Memory B cell (primary cell): ENCODE measurements at regions not wholly inside any gene's neighbourhood (a gene's known extent, or its start where the extent isn't known, plus 50 kb on each side); places are given as distances from the start of the nearest gene placed in this dataset.

Experiments used
- ATAC-seq: fragments of 150-1000 bp; cut with Tn5 transposase; 2 replicates; pipeline ENCODE4 v1.10.0; 2021; ENCODE audit warnings: low read depth, mild to moderate bottlenecking, moderate library complexity
- DNase-seq, 2 donors: peaks; one replicate each; pipeline ENCODE4 v3.0.0; 2022; ENCODE audit warnings: low spot score in 2 of 2
- H3K27ac Mint-ChIP-seq: one replicate; pipeline ENCODE4 v1.8.0; 2022; ENCODE audit warnings: mild to moderate bottlenecking, moderate library complexity, mixed read lengths
- H3K27me3 Mint-ChIP-seq: one replicate; pipeline ENCODE4 v1.8.0; 2022; ENCODE audit warnings: mixed read lengths
- H3K36me3 Mint-ChIP-seq: one replicate; pipeline ENCODE4 v1.8.0; 2022; ENCODE audit warnings: mild to moderate bottlenecking, mixed read lengths
- H3K4me1 Mint-ChIP-seq: one replicate; pipeline ENCODE4 v1.8.0; 2022; ENCODE audit warnings: mixed read lengths
- H3K4me3 Mint-ChIP-seq: one replicate; pipeline ENCODE4 v1.8.0; 2022; ENCODE audit warnings: mild to moderate bottlenecking, moderate library complexity, mixed read lengths
- H3K9me3 Mint-ChIP-seq: one replicate; pipeline ENCODE4 v1.8.0; 2022; ENCODE audit warnings: mixed read lengths

DNA sequence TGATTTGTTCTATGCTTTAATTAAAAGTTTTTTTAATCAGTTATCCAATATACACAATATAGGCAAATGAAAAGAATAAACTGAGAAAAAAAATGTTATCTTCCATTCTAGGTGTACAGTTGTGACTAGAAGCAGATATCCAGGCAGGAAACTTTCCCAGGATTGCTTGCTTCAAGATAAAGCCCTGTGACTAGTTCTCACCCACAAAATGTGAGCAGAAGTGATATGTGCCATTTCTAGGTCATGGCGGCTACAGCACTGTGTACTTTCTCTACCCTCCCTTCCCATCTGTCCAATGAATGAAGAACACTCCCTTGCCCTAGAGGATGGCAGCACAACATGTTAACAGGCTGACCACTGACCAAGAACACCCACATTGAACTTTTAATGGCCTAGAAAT lies 110.5 kb upstream of the STT3B start:
- no peaks in the 10 kb centered on the region for H3K36me3 Mint-ChIP-seq
- H3K27me3 Mint-ChIP-seq = no peaks in the 10 kb centered on the region
- H3K4me1 Mint-ChIP-seq = peaks cover 2% of the 10 kb centered on the region
- H3K9me3 Mint-ChIP-seq = peaks cover 3% of the 10 kb centered on the region
- DNase-seq (no peak), ATAC-seq (no peak)
- H3K27ac Mint-ChIP-seq = no peak overlapping the region
- H3K4me3 Mint-ChIP-seq = no peak overlapping the region

DNA sequence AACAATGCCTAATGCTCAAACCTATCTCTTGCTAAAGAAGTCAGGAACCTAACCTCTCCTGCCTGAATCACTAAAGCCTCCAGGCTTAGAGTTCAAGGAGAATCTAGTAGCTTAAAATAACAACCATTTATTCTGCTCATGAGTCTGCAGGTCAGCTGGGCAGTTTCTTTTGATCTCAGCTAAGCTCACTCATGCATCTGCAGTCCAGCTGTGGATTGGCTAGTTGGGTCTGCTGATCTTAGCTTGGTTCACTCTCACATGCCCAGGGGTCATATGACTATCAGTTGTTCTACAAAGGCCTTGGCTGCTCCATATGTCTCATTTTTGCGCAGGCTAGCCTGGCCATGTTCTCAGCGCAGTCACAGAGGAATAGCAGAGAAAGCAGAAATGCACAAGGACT lies 109.2 kb upstream of the STT3B start:
- ATAC-seq = no peak
- Mint-ChIP-seq H3K4me1 (peaks cover 2% of the 10 kb centered on the region), H3K27ac (no peak overlapping the region), H3K4me3 (no peak overlapping the region), H3K27me3 (no peaks in the 10 kb centered on the region), H3K9me3 (peaks cover 9% of the 10 kb centered on the region), H3K36me3 (no peaks in the 10 kb centered on the region)
- no peak for DNase-seq

DNA sequence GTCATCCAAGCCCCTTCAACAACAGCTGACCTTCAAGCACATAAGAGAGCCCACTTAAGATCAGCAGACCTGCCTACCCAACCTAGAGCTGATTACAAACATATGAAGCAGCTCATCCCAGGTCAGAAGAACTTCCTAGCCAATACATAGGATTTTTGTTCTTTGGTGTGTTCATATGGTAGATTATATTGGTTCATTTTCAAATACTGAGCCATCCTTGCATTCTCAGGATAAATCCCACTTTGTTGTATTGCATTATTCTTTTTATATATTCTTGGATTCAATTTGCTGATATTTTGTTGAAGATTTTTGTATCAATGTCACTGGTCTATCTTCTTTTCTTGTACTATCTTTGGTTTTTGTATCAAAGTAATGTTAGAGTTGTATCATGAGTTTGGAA lies 107.3 kb upstream of the STT3B start:
- Mint-ChIP-seq H3K9me3 (peaks cover 16% of the 10 kb centered on the region), H3K27me3 (no peaks in the 10 kb centered on the region), H3K27ac (no peak overlapping the region), H3K4me3 (no peak overlapping the region), H3K36me3 (no peaks in the 10 kb centered on the region), H3K4me1 (peaks cover 2% of the 10 kb centered on the region)
- DNase-seq = no peak
- ATAC-seq = no peak

DNA sequence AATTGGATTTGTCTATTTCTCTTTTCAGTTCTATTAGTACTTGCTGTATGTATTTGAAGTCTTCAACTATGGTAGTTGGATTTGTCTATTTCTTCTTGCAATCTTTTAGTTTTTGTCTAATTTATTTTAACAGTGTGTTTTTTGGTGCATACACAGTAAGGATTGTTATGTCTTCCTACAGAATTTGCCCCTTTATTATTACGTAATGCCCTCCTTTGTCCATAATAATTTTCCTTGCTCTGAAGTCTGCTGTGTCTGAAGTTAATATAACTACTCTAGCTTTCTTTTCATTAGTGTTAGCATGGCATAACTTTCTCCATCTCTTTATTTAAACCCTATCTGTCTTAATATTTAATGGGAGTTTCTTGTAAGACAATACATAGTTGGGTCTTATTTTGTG lies 105.1 kb upstream of the STT3B start:
- H3K27me3 Mint-ChIP-seq = peaks cover 2% of the 10 kb centered on the region
- no peak for DNase-seq
- ATAC-seq = no peak
- H3K4me3 Mint-ChIP-seq = no peak overlapping the region
- H3K9me3 Mint-ChIP-seq = peaks cover 16% of the 10 kb centered on the region
- no peaks in the 10 kb centered on the region for H3K36me3 Mint-ChIP-seq
- H3K4me1 Mint-ChIP-seq = peaks cover 2% of the 10 kb centered on the region
- H3K27ac Mint-ChIP-seq = no peak overlapping the region

DNA sequence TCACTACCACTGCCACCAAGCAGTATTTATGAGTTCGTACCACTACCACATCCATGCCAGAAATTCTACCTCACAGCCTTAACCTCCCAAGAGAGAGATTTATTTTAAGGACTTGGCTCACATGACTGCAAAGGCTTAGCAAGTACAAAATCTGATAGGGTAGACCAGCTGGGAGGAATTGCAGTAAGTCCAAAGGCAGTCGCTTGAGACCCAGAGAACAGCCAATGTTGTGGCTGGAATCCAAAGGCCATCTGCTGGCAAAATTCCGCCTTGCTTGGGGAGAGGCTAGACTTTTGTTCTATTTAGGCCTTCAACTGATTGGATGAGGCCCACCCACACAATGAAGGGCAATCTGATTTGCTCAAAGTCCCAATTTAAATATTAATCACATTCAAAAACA lies 101.4 kb upstream of the STT3B start:
- Mint-ChIP-seq H3K36me3 (no peaks in the 10 kb centered on the region), H3K4me1 (peaks cover 3% of the 10 kb centered on the region), H3K27ac (no peak overlapping the region), H3K4me3 (no peak overlapping the region), H3K9me3 (peaks cover 13% of the 10 kb centered on the region), H3K27me3 (peaks cover 6% of the 10 kb centered on the region)
- ATAC-seq = no peak
- no peak for DNase-seq

DNA sequence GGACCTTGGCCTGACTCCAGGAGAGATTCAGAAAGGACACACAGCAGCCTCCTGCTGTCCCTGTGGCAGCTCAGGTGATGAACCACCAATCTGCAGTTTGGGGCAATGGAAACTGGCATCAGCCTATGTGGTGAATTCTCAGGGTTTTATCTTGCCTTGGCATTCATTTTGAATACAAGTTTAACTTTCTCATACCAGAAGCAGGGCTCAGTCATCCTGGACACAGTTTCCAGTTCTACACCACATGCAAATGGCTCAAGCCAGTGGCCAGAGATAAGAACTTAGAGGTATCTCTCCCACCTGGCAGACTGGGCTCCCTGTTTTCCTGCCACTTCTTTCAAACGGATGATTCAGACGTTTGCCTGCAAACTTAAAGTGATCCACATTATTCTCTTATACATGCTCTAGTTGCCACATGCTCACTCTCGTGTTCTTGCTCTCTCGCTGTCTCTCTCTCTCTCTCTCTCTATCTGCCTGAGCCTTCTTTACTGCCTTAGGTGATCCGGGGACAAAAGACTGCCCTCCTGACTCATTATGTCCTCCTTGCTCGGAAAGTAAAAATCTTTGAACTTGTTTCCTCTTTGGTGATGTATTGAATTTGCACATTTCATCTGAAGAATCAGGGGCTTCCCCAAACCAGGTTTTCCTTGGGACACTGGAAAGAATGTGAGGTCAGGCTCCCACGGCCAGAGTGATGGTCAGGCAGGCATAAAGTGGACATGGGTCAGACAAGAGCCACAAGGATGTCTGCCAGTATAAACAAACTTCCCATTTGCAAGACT lies 99.6 kb upstream of the STT3B start:
- no peak overlapping the region for H3K4me3 Mint-ChIP-seq
- peaks cover 19% of the 10 kb centered on the region for H3K9me3 Mint-ChIP-seq
- ATAC-seq = no peak
- H3K27me3 Mint-ChIP-seq = peaks cover 9% of the 10 kb centered on the region
- H3K36me3 Mint-ChIP-seq = peaks cover 2% of the 10 kb centered on the region
- H3K27ac Mint-ChIP-seq = no peak overlapping the region
- peaks cover 3% of the 10 kb centered on the region for H3K4me1 Mint-ChIP-seq
- DNase-seq = no peak

DNA sequence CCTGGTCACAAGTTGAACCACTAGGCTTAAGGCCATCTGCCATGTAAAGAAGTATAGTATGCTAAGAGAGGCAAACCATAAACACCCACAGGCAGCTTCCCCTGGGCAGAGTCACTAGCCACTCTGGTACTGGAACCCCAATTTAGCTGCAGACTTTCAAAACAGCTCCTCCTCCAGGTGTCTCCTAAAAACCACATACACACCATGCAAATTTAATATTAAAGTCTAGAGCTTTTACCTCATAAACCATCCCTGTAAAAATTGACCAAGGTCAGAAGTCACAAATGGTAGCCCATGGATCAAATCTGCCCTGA lies 99.1 kb upstream of the STT3B start:
- Mint-ChIP-seq H3K36me3 (peaks cover 2% of the 10 kb centered on the region), H3K27ac (no peak overlapping the region), H3K4me3 (no peak overlapping the region), H3K4me1 (peaks cover 3% of the 10 kb centered on the region), H3K27me3 (peaks cover 9% of the 10 kb centered on the region), H3K9me3 (peaks cover 17% of the 10 kb centered on the region)
- DNase-seq (no peak), ATAC-seq (no peak)

DNA sequence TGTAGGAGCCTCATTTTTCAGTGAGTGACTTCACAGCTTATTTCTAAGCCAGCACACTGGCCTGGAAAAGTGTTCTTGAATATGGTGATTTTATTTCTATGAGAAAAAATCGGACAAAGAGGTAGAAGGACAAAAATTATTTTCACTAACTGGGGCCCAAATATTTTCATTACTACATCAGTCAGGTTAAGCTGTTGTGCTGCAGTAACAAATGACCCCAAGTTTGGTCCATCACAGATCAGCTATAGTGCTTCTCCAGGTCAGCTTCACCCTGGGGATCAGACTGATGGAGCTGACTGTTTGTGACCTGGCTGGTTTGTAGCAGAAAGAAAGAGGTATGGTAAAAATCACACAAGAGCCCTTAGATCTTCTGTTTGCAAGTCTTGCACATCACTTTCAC lies 97.9 kb upstream of the STT3B start:
- ATAC-seq = no peak
- peaks cover 9% of the 10 kb centered on the region for H3K27me3 Mint-ChIP-seq
- H3K4me1 Mint-ChIP-seq = peaks cover 3% of the 10 kb centered on the region
- H3K9me3 Mint-ChIP-seq = peaks cover 11% of the 10 kb centered on the region
- H3K27ac Mint-ChIP-seq = no peak overlapping the region
- peaks cover 2% of the 10 kb centered on the region for H3K36me3 Mint-ChIP-seq
- no peak for DNase-seq
- no peak overlapping the region for H3K4me3 Mint-ChIP-seq

DNA sequence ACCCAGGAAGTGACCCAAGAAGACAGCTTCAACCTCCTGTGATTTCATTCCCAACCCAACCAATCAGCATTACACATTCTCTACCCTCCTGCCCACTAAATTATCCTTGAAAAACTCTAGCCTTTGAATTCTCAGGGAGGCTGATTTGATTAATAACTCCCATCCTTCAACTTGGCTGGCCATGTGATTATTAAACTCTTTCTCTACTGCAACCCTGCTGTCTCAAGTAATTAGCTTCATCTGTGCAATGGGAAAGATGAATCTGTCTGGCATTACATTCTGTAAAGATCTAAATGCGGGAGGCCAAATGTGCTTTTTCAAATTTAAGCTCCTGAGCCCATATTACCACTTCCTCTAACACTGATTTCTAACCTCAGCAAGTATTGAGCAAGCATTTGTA lies 95.9 kb upstream of the STT3B start:
- Mint-ChIP-seq H3K4me3 (no peak overlapping the region), H3K36me3 (peaks cover 2% of the 10 kb centered on the region), H3K4me1 (peaks cover 3% of the 10 kb centered on the region), H3K9me3 (peaks cover 11% of the 10 kb centered on the region), H3K27me3 (peaks cover 7% of the 10 kb centered on the region), H3K27ac (no peak overlapping the region)
- ATAC-seq (no peak), DNase-seq (no peak)

DNA sequence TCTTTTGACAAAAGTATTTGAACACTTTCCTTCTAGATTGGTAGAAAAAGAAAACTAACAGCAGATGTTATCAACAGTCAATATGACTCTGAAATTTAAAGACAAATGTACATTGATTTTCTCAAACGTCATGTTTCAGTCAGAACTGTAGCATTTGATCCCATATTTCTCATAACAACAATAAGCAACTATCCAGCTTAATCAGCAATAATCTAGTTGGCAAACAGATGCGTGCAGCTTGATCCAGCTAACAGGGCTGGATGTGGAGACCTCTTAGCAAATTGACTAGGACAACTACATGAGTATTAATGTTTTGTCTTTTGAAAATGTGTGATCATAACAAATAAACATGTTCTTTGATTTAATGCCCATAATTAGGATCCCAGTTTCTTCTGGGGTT lies 94.0 kb upstream of the STT3B start:
- peaks cover 11% of the 10 kb centered on the region for H3K9me3 Mint-ChIP-seq
- ATAC-seq = no peak
- H3K4me1 Mint-ChIP-seq = peaks cover 2% of the 10 kb centered on the region
- DNase-seq = no peak
- H3K36me3 Mint-ChIP-seq = peaks cover 2% of the 10 kb centered on the region
- H3K27me3 Mint-ChIP-seq = peaks cover 3% of the 10 kb centered on the region
- H3K4me3 Mint-ChIP-seq = no peak overlapping the region
- no peak overlapping the region for H3K27ac Mint-ChIP-seq

DNA sequence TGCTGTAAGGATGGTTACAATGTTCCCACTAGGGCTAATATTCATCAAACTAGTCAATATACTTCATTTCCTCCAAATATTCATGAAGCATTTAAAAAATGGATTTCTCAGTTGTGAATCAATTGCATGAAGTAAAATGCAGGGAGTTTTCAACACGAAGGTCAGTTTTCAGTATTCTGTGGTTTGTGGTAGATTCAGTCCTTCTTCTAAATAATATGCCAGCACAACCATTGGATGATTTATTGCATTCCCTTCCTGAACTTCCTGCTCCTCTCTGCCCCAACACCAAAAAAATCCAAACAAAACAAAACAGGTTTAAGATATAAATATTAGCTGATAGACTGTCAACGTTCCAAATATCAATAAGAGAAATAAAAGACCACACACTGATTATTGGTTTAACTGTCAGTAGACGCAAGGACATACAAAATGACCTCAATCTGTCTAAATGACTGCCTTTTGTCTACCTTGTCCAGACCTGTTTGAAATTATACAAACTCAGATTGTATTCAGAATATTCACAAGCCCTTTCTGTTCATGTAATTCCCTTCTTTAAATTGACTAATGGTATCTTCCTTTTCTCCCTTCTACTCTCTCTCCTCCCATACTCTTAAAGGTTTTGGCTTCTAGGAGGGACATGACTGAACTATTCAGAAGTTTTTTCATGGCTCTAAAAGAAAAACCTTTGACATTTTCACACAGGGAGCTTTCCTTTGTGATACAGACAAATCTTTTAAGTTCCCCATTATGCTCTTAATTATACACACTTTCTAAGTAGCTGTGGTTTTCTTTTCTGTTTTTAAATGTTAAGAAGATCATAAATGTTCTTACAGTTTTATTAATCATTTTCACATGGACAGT lies 92.6 kb upstream of the STT3B start:
- Mint-ChIP-seq H3K9me3 (peaks cover 11% of the 10 kb centered on the region), H3K4me1 (peaks cover 7% of the 10 kb centered on the region), H3K36me3 (peaks cover 2% of the 10 kb centered on the region), H3K4me3 (no peak overlapping the region), H3K27me3 (peaks cover 3% of the 10 kb centered on the region), H3K27ac (no peak overlapping the region)
- no peak for DNase-seq
- ATAC-seq = no peak

DNA sequence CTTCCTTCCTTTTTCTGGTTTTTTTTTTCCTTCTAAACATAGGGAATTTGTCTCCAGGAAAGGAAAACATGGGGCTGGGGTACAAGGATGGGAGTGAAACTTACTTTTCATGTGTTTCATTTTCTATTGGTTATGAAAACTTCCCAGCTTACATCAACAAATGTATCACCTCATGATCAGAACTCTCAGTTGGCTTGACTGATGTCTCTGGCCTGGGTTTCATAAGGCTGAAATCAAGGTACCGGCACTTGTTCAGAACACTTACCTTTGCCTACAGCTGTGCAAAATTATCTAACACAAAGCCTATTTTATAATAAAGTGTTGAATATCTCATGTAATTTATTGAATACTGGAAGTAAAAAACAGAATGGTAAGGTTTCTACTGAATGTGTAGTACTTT lies 91.8 kb upstream of the STT3B start:
- no peak overlapping the region for H3K27ac Mint-ChIP-seq
- H3K9me3 Mint-ChIP-seq = peaks cover 11% of the 10 kb centered on the region
- no peak for DNase-seq
- H3K27me3 Mint-ChIP-seq = peaks cover 3% of the 10 kb centered on the region
- H3K36me3 Mint-ChIP-seq = peaks cover 2% of the 10 kb centered on the region
- no peak overlapping the region for H3K4me3 Mint-ChIP-seq
- peaks cover 7% of the 10 kb centered on the region for H3K4me1 Mint-ChIP-seq
- no peak for ATAC-seq

DNA sequence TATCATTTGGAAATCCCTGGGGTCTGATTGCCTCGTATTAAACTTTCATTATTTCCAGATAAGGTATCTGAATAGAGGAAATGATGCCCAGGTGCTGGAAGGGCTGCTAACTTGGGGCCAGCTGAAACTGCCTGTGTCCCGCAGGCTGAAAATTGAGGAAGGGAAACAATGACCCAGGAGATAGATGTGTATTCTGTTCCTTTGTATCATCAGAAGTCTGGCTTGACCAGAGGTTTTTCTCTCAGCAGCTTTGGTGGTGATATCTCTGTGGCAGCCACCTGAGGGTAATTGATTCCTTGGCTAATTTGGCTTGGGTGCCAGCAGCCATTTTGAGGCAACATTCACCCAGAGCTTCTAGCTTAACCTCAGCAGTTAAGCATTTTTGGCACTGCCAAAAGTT lies 90.0 kb upstream of the STT3B start:
- H3K4me1 Mint-ChIP-seq = peaks cover 7% of the 10 kb centered on the region
- peaks cover 4% of the 10 kb centered on the region for H3K27me3 Mint-ChIP-seq
- no peak for DNase-seq
- no peak overlapping the region for H3K27ac Mint-ChIP-seq
- no peak overlapping the region for H3K4me3 Mint-ChIP-seq
- peaks cover 2% of the 10 kb centered on the region for H3K9me3 Mint-ChIP-seq
- no peak for ATAC-seq
- H3K36me3 Mint-ChIP-seq = peaks cover under 1% of the 10 kb centered on the region

DNA sequence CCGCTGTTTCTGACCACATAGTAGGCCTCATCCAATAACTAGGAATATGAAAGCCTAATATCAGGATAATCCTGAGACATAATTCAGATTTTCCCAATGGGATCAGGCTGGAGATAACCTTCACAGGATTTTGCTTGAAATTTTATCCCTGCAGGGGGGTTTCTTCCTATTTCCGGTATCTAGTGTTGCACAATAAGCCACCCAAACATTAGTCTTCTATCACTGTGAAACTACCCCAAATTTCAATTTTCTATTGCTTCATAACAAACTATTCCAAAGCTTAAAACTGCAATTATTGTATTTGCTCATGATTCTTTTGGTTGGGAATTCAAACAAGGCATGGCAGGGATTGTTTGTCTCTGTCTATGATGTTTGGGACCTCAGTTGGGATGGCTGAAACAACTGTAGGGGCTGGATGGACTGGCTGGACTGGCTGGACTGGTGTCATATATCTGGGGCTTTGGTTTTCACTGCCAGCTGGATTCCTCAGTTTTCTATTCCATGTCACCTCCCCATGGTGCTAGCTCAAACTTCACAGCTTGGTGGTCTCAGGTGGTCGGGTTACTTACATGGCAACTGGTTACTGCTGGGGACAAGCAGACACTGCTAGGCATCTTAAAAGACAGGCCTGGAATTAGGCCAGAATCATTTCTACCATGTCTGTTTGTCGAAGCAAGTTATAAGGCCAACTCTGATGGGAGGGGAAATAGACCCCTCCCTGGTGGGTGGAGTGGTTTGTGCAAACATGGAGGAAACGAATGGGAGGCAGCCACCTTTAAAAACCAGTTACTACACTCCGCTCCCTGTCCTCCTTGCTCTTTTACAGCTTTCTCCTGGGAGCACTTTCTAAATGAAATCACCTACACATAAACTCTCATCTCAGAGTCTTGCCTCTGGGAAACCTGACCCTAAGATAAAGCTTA lies 88.2 kb upstream of the STT3B start:
- Mint-ChIP-seq H3K27ac (no peak overlapping the region), H3K4me3 (no peak overlapping the region), H3K27me3 (peaks cover 3% of the 10 kb centered on the region), H3K4me1 (peaks cover 13% of the 10 kb centered on the region), H3K36me3 (peaks cover 5% of the 10 kb centered on the region), H3K9me3 (peaks cover 2% of the 10 kb centered on the region)
- ATAC-seq (no peak), DNase-seq (no peak)
